ENCODE measurements at regions not wholly inside any gene's neighbourhood (a gene's known extent, or its start where the extent isn't known, plus 50 kb on each side); places are given as distances from the start of the nearest gene placed in this dataset.

DNA sequence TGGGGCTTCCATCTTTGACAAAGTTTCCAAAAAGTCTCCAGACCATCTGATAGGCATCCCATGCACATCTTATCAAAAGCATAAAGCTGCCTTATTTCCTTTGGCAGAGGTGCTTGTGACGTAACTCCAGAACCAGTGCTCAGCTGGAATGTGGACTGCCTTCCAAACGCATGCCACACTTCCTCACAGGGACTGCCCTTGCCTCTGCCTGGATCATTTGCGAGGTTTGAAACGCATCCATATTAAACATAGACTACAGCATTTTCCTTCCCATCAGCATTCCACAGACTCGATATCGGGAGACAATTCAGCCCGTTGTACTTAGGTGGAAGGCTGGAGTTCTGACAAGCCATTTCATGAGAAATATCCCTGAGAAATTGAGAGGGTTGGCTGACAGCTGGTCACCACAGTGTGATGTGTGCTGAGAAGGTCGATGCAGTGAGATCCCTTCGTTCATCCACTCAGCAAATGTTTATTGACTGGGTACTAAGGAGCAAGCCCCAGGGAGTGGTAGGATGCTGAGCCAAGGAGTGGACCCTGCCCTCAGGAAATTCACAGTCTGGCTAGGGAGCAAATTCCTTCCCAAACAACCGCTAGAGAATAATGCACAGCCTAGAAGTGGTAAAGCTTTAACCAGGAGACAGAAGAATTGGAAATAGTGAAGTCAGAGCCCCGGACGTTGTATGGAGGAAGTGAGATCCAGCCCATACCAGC, 376.0 kb downstream of the BCOR start:
- in situ Hi-C loops (cut with MboI) (no loop called here), intact Hi-C loops (cut with micrococcal nuclease) (no loop called here)
- Histone ChIP-seq H3K4me3 (no peak overlapping the region), H3K27me3 (ENCODE audit: control insufficient read depth in 2 of 2, insufficient read depth in 2 of 2, low read length in 2 of 2) (no peaks in the 10 kb centered on the region), H3K36me3 (ENCODE audit: control insufficient read depth, insufficient read depth, low read length) (no peaks in the 10 kb centered on the region), H3K9me1 (ENCODE audit: control insufficient read depth, insufficient read depth, low read length) (no peaks in the 10 kb centered on the region), H3K27ac (ENCODE audit: extremely low read depth, low read depth, low read length) (no peak overlapping the region), H2AFZ (ENCODE audit: low read depth, low read length) (no peak overlapping the region), H3K79me2 (ENCODE audit: control insufficient read depth, insufficient read depth, low read length) (no peaks in the 10 kb centered on the region), H3K9me3 (replicated peaks; ENCODE audit: control insufficient read depth, insufficient read depth, low read depth, low read length) (no peaks in the 10 kb centered on the region), H3K4me2 (ENCODE audit: insufficient read depth, low read length) (no peak overlapping the region), H3K4me1 (replicated peaks in 1 of 2; ENCODE audit: control insufficient read depth in 2 of 2, insufficient read depth in 2 of 2, low read length in 2 of 2) (no peaks in the 10 kb centered on the region; a peak in 1 of 5 replicates), H4K20me1 (replicated peaks; ENCODE audit: control insufficient read depth, insufficient read depth, low read length) (no peaks in the 10 kb centered on the region), H3K9ac (ENCODE audit: insufficient read depth in 1 of 2, low read depth in 2 of 2, low read length in 2 of 2) (no peak overlapping the region)
- ATAC-seq = no peak
- FAIRE-seq = no peak
- TF ChIP-seq MCM5 (IDR thresholded peaks at IDR 0.05; ENCODE audit: low read depth) (no peak), SMARCA4 (IDR thresholded peaks at IDR 0.05) (no peak)
- TF ChIP-seq, protein P1, sequence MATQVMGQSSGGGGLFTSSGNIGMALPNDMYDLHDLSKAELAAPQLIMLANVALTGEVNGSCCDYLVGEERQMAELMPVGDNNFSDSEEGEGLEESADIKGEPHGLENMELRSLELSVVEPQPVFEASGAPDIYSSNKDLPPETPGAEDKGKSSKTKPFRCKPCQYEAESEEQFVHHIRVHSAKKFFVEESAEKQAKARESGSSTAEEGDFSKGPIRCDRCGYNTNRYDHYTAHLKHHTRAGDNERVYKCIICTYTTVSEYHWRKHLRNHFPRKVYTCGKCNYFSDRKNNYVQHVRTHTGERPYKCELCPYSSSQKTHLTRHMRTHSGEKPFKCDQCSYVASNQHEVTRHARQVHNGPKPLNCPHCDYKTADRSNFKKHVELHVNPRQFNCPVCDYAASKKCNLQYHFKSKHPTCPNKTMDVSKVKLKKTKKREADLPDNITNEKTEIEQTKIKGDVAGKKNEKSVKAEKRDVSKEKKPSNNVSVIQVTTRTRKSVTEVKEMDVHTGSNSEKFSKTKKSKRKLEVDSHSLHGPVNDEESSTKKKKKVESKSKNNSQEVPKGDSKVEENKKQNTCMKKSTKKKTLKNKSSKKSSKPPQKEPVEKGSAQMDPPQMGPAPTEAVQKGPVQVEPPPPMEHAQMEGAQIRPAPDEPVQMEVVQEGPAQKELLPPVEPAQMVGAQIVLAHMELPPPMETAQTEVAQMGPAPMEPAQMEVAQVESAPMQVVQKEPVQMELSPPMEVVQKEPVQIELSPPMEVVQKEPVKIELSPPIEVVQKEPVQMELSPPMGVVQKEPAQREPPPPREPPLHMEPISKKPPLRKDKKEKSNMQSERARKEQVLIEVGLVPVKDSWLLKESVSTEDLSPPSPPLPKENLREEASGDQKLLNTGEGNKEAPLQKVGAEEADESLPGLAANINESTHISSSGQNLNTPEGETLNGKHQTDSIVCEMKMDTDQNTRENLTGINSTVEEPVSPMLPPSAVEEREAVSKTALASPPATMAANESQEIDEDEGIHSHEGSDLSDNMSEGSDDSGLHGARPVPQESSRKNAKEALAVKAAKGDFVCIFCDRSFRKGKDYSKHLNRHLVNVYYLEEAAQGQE (IDR thresholded peaks at IDR 0.05; ENCODE audit: borderline replicate concordance) = 0 out of 2 replicates have a peak, but pooled peaks have one; percentile 13
- TF ChIP-seq, protein P1 (CRISPR knock-in tag; IDR thresholded peaks at IDR 0.05; ENCODE audit: low read depth) = no peak
- 16% methylated on average over 12 of the region's 12 CpGs for WGBS (ENCODE audit: insufficient coverage, low coverage, missing lambda C conversion rate)
- BruUV-seq (replicated peaks) = no TSS peak
- ChIA-PET POLR2A (no interaction called here), CTCF (ENCODE audit: low intra/inter-chr PET ratio) (no interaction called here)
- no peak for DNase-seq (ENCODE audit: extremely low read depth in 1 of 4, low spot score in 3 of 4)
